GM19025 (cell line): ENCODE measurements at regions not wholly inside any gene's neighbourhood (a gene's known extent, or its start where the extent isn't known, plus 50 kb on each side); places are given as distances from the start of the nearest gene placed in this dataset.
"Not testable (repeated sequence)": the region's sequence is repeated elsewhere in the genome, so short reads cannot be mapped to it uniquely, and the experiment has no call there.

Experiments used
- ATAC-seq: cut with Tn5 transposase; IDR thresholded peaks from one replicate; pipeline ENCODE4 v1.9.1; 2021; ENCODE audit warnings: mild to moderate bottlenecking, low read depth, moderate library complexity; ENCODE audit not compliant: unreplicated experiment

DNA sequence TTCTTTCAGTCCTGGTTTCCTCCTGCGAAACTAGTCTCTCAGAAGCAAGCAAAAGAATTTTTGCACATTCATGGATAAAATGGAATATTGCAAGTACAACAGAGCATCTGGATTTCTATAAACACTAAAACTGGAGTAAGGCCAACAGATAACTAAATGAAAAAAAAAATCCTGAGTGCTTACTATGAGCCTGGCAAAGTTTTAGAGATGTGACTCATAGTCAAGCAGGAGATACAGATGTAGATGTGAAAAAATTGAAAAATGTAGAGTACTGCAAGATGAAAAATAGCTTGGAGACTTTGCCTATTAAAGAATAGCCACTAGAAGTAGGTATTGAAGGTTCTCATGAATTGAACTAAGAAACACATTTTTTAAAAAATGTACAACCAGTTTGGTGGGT lies 397.4 kb downstream of the OTOL1 start:
- ATAC-seq, result no peak

DNA sequence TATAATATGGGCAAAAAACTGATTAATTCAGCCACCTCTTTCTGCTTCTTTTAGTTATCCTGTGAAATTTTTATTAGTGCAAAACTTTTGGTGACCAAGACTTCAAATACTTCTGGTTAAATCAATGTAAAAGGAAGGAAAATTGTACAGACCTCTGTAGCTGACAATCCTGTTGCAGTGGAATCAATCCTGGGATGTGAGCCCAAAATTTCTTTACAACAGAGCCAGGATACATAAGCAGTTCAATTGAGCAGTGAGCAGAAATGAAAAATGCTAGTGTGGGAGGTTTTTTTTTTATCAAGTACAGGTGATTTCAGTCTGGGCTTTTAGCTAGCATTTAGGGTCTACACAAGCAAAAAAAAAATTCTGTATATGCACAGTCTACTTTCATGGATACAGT lies 398.0 kb downstream of the OTOL1 start:
- no peak for ATAC-seq

DNA sequence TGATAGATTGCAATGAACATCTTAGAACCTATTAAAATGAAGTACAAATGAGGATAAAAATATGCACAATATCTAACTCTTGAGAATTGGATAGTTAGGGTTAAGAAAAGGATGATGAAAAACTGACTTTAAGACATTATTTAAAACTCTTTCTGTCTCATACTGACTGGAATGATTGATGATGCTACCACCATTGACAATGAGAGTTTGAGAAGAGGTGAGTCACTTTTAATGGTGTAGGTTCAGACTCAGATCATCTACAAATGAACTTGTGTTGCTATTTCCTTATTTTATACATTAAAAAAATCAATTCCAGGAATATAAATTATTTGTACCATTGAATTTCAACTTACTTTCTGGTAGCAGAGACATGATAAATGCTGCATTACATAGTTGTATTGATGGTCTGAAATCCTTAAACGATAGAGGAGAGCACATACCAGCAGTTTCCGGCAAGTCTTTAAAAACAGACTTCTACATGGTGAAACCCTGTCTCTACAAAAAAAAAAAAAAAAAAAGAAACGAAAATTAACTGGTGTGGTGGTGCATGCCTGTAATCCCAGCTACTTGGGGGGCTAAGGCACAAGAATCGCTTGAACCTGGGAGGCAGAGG lies 409.0 kb downstream of the OTOL1 start:
- ATAC-seq, result no peak

DNA sequence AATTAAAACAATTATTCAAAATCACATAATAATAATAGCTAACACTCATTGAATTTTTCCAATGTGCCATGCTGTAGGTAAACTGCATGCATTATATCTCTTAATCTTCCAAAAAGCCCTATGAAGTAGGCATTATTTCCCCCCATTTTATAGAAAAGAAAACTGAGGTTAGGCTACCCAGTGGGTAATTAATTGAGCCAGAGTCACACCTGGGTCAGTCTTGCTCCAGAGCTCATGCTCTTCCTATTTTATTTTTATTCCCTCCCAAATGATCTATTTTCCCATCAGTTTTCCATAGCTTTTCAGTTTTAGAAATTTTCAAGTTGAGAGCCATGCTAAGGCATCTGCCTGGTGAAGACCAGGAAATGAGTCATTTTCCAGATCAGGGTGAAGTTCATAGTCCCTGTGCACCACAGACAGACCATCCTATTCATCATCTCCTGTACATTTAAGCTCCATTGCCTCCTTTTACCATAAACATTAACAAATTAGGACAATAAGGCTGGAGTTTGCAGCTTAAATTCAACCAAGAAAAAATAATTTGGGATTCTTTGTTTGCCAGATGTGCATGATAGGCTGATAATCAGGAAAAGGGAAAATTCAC lies 417.3 kb downstream of the OTOL1 start:
- no peak for ATAC-seq

DNA sequence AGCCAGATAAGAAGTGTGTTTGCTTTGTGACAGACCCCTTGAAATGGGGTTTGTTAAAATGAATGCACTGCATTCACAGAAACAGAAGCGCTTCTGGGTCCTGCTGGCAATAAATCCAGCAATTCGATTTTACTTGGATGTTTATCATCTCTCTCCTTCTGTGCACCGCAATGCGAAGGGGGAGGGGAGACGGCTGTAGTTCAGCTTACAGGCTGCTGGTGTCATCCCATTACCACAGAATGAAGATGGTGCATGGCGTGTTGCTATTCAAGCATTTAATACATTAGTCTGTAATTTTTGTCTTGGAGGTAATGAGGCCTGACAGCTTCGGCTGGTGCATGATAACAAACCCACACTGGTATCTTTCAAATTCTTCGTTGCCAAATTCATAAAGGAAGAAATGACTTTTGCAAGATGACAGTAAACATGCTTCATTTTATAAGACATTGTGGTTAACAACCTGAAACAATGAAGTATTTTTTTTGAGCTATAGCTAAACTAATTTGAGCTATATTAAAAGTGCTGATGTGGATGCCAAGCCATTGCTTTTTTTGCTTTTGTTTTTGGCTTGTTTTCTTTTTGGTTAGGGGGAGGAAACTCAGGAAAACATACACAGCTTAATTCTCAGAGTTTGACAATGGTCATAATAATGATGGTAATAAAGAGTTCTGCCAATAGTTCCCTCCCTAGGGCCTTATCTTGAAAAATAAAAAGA lies 418.3 kb downstream of the OTOL1 start:
- ATAC-seq, result no peak

DNA sequence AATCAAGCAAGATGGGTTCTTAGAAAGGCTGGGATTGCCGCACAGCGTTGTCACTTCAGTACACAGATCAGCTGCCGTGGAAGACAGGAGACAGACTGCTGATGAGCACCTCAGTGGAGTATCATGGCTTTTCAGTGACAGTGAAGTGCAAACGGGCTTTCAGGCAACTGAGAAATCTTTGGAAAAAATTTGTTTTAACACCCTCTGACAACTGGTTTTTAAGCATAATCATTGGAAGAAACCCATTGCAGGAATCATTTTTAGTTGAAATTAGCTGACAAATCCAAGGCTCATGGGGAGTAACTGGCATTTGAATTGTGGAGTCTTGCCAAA lies 418.8 kb downstream of the OTOL1 start:
- no peak for ATAC-seq

DNA sequence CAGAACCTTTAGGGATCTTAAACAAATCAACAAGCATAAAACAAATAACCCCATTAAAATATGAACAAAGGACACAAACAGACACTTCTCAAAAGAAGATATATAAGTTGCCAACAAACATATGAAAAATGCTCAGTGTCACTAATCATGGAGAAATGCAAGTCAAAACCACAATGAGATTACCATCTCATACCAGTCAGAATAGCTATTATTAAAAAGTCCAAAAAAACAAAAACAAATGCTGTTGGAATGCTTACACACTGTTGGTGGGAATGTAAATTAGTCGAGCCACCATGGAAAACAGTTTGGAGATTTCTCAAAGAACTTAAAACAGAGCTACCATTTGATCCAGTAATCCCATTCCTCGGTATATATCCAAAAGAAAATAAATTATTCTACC lies 423.6 kb downstream of the OTOL1 start:
- ATAC-seq, result no peak

DNA sequence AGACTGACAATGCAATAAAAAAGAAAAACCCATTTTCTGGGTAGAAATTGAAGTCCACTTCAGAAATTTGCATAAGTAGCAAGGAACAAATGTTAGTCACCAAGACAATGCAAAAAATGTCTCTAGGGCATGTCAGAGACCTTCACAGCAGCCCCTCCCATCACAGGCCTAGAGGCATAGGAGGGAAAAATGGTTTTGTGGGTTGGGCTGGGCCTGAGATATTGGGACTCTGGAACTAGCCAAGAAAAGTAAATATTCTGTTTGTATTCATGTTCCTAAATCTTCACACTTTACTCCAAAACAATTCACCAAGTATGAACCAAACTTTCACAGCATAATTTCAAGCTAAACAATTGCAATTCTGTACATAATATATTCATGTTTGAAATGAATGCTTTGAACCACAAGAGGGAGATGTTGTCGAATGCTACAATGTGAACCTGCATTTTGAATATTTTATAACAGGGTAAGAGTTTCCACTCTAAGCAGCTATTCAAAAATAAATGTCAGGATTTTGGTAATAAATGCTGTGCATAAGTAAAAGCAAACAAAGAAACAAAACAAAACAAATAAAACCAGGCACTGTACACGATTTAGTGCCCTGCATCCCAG lies 429.2 kb downstream of the OTOL1 start:
- ATAC-seq, result no peak

DNA sequence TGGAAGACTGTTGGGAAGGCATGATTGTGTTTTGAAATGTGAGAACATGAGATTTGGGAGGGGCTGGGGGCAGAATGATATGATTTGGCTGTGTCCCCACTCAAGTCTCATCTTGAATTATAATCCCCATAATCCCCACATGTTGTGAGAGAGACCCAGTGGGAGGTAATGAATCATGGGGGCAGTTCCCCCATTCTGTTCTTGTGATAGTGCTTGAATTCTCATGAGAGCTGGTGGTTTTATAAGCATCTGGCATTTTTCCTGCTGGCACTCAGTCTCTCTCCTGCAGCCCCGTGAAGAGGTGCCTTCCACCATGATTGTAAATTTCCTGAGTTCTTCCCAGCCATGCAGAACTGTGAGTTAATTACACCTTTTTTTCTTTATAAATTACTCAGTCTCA lies 430.5 kb downstream of the OTOL1 start:
- ATAC-seq, result no peak

DNA sequence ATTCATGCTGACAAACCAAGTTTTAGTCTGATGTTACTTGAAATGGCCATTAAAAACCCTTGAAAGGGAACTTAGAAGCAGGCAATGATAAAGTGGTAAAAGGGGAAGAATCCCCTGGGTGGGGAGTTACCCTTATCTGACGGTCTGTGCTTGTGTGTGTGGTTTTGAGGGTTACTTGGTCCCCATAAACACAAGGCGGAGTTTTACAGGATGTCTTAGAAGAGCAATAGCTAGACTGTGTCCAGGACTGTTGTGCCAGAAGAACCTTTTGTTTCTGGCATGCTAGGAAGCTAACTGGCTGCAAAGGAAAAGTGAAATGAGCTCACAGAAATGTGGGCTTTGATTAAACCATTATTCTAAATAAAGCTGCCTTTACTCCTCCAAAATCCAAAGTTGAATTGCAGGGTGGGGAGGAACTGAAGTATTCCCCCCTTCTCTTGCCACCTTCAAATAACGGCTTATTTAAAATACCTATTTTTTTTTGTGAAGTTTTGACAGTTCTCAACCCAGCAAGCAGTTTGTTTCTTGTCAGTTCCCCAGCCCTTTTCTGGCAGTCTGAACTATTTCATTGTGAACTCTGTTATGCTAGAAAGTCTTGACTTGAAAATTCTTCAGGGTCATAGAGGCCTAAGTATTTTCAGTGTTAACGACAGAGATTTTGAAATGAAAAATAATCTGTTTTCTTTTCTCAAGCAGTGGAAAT lies 443.5 kb downstream of the OTOL1 start:
- ATAC-seq, result no peak

DNA sequence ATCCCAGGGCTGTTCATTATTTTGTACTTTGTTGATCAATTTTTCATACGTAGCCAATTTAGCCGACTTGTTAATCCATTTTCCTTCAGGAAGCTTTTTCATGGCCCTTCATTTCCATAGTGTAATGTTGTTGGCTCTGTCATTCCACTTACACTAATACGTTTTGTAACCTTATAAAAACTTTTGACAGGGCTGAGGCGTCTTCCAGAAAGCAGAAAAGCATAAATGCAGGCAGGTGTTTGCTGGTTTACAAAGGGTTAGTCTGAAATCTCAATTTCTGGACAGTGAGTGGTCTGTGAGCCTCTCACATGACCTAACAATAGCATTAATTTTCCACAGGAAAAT lies 444.0 kb downstream of the OTOL1 start:
- no peak for ATAC-seq

DNA sequence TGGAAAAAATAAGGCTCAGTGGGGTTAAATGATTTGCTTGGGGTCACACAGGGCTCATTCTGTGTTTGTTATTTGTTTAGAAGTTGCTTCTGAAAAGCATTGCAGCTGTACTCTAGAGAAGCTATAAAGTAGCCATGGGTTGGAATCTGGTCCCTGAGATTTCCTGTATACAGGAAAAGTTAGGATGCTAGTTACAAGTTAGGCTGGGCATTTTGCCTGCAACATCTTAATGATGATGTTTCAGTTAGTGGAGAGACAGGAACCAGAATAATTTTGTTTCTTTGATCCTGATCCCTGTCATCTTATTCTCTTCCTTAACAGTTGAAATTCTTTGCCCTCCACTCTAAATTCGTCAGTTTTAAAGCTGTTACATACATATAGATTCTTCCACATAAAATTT lies 445.3 kb downstream of the OTOL1 start:
- no peak for ATAC-seq

DNA sequence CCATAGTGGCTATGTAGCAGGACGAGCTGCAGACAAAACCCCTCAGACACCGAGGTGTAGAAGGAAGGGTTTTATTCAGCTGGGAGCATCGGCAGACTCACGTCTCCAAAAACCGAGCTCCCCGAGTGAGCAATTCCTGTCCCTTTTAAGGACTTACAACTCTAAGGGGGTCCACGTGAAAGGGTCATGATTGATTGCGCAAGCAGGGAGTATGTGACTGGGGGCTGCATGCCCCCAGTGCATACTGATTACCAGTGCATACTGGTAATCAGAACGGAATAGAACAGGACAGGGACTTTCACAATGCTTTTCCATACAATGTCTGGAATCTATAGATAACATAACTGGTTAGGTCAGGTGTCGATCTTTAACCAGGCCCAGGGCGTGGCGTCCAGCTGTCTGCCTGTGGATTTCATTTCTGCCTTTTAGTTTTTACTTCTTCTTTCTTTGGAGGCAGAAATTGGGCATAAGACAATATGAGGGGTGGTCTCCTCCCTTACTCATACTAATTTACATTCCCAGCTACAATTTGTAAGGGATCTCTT lies 447.3 kb downstream of the OTOL1 start:
- not testable (repeated sequence) for ATAC-seq

DNA sequence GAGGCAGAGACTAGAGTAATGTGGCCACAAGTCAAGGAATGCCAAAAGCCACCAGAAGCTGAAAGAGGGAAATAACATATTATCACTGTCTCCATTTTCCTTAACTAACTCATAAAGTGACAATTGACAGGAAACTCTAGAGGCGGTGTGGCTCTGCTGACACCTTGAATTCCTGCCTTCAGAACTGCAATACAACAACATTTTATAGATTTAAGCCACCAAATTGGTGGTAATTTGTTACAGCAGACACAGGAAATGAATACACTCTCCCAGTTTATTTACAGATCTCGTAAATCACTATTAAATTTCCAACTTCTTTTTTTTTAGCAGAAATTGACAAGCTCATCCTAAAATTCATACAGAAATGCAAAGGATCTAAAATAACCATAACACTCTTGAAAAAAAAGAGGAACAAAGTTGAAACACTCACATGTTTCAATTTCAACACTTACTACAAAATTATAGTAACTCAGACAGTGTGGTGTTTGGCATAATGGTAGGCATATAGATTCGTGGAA lies 449.9 kb downstream of the OTOL1 start:
- no peak for ATAC-seq

DNA sequence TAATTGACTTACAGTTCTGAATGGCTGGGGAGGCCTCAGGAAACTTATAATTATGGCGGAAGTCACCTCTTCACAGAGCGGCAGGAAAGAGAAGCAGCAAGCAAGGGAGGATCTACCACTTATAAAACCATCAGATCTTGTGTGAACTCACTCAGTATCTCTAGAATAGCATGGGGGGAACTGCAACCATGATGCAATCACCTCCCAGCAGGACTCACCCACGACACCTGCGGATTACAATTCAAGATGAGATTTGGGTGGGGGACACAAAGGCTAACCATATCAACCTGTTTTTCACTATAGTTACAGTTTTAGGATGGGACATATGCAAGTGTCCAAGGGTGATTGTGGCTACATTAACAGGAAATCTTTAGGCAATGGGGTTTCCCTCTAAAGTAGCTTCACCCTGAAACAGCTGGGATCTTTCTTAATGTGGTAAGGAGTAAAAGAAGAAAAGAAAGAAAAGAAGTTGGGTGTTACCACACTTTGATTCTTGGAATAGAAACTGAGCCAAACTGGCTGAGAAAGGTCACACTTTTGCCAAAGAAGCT lies 453.8 kb downstream of the OTOL1 start:
- no peak for ATAC-seq

DNA sequence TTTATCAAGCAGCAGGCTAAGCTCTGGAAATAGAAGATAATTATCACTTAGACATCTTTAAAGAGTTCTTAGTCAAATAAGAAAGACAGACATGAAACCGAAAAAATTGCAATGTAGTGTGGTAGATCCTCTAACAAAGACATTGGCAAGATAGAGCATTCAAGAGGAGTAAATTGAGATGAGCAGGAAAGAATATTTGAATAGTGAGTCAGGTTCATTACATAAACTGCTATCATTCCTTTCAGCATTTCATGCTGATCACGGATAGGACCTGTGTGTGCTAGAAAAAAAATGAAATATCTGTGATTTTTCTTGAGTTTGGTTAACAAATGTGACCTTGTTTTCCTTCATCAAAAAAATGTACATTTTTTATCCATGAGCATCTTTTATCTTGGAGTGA lies 460.9 kb downstream of the OTOL1 start:
- ATAC-seq, result no peak

DNA sequence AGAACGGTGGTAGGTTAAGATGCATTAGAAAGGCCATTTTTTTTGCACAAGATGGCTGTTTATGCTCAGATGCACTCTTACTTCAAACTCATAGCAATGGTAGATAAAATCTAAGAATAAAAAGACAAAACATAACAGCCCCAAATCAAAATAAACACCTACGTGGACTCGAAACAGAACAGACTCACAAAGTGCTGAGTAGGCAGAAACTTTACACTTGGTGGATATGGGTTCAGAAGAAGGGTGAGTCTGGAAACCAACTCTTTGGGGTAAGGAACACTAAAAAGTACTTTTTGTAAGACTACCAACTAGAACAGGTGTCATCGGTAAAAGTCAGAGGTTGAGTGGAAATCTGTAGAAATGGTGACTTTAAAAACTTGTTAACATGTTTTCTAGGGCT lies 468.2 kb downstream of the OTOL1 start:
- no peak for ATAC-seq

DNA sequence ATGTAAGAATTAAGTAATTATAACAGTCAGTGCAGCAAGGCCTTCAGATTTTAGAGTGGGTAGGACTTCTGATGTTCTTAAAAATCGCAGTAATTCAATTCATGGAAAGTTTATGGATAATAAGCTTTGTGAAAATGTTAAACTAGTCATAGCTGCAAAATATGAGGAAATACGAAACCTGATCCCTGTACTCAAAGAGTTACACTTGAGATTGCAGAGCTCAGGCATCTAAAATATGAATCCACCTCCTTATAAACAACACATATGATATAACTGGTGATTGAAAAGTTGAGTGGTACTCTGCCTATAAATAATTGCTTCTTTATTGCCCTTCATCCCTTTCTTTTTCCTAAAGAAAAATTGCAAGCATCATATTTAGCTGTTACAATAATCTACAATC lies 473.3 kb downstream of the OTOL1 start:
- ATAC-seq, result no peak

DNA sequence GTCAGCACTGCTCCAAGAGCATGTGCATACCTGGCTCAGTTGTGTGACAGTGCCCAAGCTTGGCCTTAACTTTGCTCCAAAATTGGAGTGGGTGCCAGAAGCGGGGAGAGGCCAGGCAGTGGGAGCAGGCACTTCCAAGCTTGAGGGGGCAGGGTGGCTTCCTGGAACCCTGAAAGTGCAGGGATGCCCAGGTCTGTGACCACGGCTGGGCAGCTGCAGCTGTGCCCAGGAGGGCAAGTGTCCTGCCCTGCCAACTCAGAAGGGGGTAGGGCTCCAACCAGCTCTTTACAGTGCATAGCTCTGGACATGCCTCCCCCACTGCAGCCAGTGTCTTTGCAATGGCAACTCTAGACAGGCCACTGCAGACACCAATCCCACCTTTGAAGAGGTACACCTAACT lies 478.6 kb downstream of the OTOL1 start:
- ATAC-seq, result no peak

DNA sequence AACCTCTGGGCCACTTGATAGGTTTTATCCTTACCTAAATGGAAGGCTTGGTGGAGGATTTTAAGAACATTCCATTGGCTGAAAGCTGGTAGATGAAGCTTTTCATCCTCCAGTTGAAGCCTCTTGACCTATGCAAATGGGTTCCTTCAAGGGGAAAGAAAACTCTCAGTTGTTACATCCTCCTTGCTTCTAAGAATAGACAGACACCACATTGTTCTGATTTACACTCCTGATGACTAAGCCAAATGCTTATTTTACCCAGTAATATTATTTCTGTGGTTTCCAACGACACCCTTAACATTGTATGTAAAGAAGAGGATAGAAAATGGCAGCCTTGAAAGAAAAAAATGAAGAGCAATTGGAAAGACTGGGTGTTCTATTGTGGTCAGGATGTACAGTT lies 480.5 kb downstream of the OTOL1 start:
- ATAC-seq, result no peak

DNA sequence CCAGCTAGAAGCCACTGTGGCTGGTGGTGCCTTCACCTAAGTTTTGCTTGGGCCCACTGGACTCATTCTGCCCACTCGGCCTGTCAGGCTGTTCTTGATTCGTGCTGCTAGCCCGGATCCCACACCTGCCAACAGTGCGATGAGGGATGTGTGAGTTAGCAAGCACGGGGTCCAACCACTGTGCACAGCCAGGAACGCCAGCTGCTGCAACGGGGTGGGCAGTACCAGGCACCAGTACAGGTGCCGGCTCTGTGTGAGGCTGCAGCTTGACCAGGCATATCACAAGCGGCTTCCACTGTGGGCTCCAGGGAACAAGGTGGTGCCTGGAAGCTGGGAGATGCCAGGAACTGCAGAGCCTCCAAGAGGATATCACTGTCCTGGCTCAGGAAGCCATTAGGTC lies 481.2 kb downstream of the OTOL1 start:
- ATAC-seq, result no peak
